ENCODE measurements at regions not wholly inside any gene's neighbourhood (a gene's known extent, or its start where the extent isn't known, plus 50 kb on each side); places are given as distances from the start of the nearest gene placed in this dataset.

DNA sequence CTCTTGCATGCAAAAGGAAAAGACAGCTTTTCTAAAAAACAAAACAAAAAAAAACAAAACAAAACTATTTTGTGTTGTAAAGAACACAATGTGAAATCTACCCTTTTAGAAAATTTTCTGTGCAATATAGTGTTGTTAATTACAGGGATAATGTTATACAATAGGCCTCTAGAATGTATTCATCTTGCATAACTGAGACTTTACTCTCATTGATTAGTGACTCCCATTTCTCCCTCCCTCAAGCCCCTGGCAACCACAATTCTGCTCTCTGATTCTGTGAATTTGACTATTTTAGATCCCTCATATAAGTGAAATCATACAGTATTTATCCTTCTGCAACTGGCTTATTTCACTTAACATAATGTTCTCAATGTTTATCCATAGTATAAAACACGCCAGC lies 234.1 kb downstream of the TMEM161B start:
- TF ChIP-seq, protein P1, sequence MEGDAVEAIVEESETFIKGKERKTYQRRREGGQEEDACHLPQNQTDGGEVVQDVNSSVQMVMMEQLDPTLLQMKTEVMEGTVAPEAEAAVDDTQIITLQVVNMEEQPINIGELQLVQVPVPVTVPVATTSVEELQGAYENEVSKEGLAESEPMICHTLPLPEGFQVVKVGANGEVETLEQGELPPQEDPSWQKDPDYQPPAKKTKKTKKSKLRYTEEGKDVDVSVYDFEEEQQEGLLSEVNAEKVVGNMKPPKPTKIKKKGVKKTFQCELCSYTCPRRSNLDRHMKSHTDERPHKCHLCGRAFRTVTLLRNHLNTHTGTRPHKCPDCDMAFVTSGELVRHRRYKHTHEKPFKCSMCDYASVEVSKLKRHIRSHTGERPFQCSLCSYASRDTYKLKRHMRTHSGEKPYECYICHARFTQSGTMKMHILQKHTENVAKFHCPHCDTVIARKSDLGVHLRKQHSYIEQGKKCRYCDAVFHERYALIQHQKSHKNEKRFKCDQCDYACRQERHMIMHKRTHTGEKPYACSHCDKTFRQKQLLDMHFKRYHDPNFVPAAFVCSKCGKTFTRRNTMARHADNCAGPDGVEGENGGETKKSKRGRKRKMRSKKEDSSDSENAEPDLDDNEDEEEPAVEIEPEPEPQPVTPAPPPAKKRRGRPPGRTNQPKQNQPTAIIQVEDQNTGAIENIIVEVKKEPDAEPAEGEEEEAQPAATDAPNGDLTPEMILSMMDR (IDR thresholded peaks at IDR 0.05): no peak
- no peak for TF ChIP-seq POLR2AphosphoS5 (IDR thresholded peaks at IDR 0.05)
- TF ChIP-seq POLR2A (IDR thresholded peaks at IDR 0.05): no peak
- TF ChIP-seq EP300 (IDR thresholded peaks at IDR 0.05; ENCODE audit: low read depth): no peak
